ENCODE measurements at regions not wholly inside any gene's neighbourhood (a gene's known extent, or its start where the extent isn't known, plus 50 kb on each side); places are given as distances from the start of the nearest gene placed in this dataset.

DNA sequence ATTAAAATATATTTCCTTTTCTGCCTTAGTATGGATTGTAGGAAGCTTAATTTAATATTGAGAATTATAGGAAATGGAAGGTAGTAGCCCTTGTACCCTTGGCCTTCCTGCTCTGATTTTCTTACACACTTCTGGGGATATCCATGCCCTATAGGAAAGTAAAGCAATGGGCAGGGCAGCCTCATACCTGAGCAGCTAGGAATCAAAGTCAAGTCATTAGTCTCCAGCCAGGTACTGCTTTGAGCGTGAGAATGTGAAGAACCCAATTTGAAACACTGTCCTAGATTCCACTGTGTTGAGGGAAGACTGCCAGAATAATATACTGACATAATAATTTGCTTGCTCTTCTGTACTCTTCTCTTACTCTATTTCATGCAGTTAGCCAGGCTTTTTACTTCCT lies 51.0 kb upstream of the L3MBTL3 start:
- DNase-seq (ENCODE audit: low read depth), result no peak
- Histone ChIP-seq H3K9me3 (ENCODE audit: control insufficient read depth, low read length) (no peaks in the 10 kb centered on the region), H3K4me1 (ENCODE audit: control insufficient read depth, insufficient read depth, low read length) (no peaks in the 10 kb centered on the region), H3K4me3 (ENCODE audit: low read length) (no peak overlapping the region), H3K36me3 (ENCODE audit: control insufficient read depth, insufficient read depth, low read length, severe bottlenecking) (no peaks in the 10 kb centered on the region), H3K27me3 (replicated peaks; ENCODE audit: control insufficient read depth, insufficient read depth, low read length) (peaks cover 7% of the 10 kb centered on the region), H3K9ac (ENCODE audit: low read length) (no peak overlapping the region)

GRCh38 chr6:129966125-129966524 lies 52.3 kb upstream of the L3MBTL3 start:
- no peaks in the 10 kb centered on the region for H3K9me3 ChIP-seq (ENCODE audit: control insufficient read depth, low read length)
- no peak overlapping the region for H3K4me3 ChIP-seq (ENCODE audit: low read length)
- no peaks in the 10 kb centered on the region for H3K4me1 ChIP-seq (ENCODE audit: control insufficient read depth, insufficient read depth, low read length)
- H3K9ac ChIP-seq (ENCODE audit: low read length), result no peak overlapping the region
- H3K27me3 ChIP-seq (replicated peaks; ENCODE audit: control insufficient read depth, insufficient read depth, low read length), result peaks cover 7% of the 10 kb centered on the region
- H3K36me3 ChIP-seq (ENCODE audit: control insufficient read depth, insufficient read depth, low read length, severe bottlenecking), result no peaks in the 10 kb centered on the region
- peak; percentile 24 for DNase-seq (ENCODE audit: low read depth)

GRCh38 chr6:129965096-129965495 lies 53.3 kb upstream of the L3MBTL3 start:
- H3K9me3 ChIP-seq (ENCODE audit: control insufficient read depth, low read length), result no peaks in the 10 kb centered on the region
- H3K9ac ChIP-seq (ENCODE audit: low read length), result no peak overlapping the region
- no peaks in the 10 kb centered on the region for H3K4me1 ChIP-seq (ENCODE audit: control insufficient read depth, insufficient read depth, low read length)
- DNase-seq (ENCODE audit: low read depth), result no peak
- no peak overlapping the region for H3K4me3 ChIP-seq (ENCODE audit: low read length)
- peaks cover under 1% of the 10 kb centered on the region for H3K27me3 ChIP-seq (replicated peaks; ENCODE audit: control insufficient read depth, insufficient read depth, low read length)
- no peaks in the 10 kb centered on the region for H3K36me3 ChIP-seq (ENCODE audit: control insufficient read depth, insufficient read depth, low read length, severe bottlenecking)

- DNase-seq (ENCODE audit: low read depth), result no peak
- H3K4me1 ChIP-seq (ENCODE audit: control insufficient read depth, insufficient read depth, low read length), result no peaks in the 10 kb centered on the region
- H3K9ac ChIP-seq (ENCODE audit: low read length), result no peak overlapping the region
- H3K27me3 ChIP-seq (replicated peaks; ENCODE audit: control insufficient read depth, insufficient read depth, low read length), result no peaks in the 10 kb centered on the region
- H3K9me3 ChIP-seq (ENCODE audit: control insufficient read depth, low read length), result no peaks in the 10 kb centered on the region
- H3K36me3 ChIP-seq (ENCODE audit: control insufficient read depth, insufficient read depth, low read length, severe bottlenecking), result no peaks in the 10 kb centered on the region
- no peak overlapping the region for H3K4me3 ChIP-seq (ENCODE audit: low read length)
Observed at GRCh38 chr6:129959358-129959930, 58.9 kb upstream of the L3MBTL3 start.

- H3K27me3 ChIP-seq (replicated peaks; ENCODE audit: control insufficient read depth, insufficient read depth, low read length), result no peaks in the 10 kb centered on the region
- no peak overlapping the region for H3K4me3 ChIP-seq (ENCODE audit: low read length)
- H3K9ac ChIP-seq (ENCODE audit: low read length), result no peak overlapping the region
- no peaks in the 10 kb centered on the region for H3K36me3 ChIP-seq (ENCODE audit: control insufficient read depth, insufficient read depth, low read length, severe bottlenecking)
- H3K4me1 ChIP-seq (ENCODE audit: control insufficient read depth, insufficient read depth, low read length), result no peaks in the 10 kb centered on the region
- H3K9me3 ChIP-seq (ENCODE audit: control insufficient read depth, low read length), result no peaks in the 10 kb centered on the region
- DNase-seq (ENCODE audit: low read depth), result no peak
Observed at GRCh38 chr6:129957941-129958898, 60.2 kb upstream of the L3MBTL3 start.

DNA sequence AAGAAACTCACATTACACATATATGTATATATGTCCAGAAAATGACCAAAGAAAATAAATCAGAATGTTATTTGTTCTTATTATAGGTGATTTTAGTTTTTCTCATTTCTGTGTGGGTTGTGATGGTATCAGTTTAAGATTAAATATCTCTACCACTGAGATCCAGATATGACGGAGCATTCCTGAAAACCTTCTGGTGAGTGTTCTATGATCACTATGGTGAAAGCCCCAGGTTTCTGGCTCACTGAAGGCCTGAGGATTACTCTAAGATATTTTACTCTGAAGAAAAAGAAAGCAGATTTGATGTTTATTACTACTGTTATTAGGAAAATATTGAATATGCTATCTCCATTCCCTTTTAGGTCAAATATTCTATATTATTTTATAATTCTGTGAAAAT lies 62.8 kb upstream of the L3MBTL3 start:
- no peak overlapping the region for H3K9ac ChIP-seq (ENCODE audit: low read length)
- H3K36me3 ChIP-seq (ENCODE audit: control insufficient read depth, insufficient read depth, low read length, severe bottlenecking), result no peaks in the 10 kb centered on the region

GRCh38 chr6:129954749-129955431 lies 63.5 kb upstream of the L3MBTL3 start:
- no peak overlapping the region for H3K9ac ChIP-seq (ENCODE audit: low read length)
- no peak for DNase-seq (ENCODE audit: low read depth)
- H3K36me3 ChIP-seq (ENCODE audit: control insufficient read depth, insufficient read depth, low read length, severe bottlenecking), result no peaks in the 10 kb centered on the region
- no peaks in the 10 kb centered on the region for H3K9me3 ChIP-seq (ENCODE audit: control insufficient read depth, low read length)
- no peaks in the 10 kb centered on the region for H3K27me3 ChIP-seq (replicated peaks; ENCODE audit: control insufficient read depth, insufficient read depth, low read length)
- no peak overlapping the region for H3K4me3 ChIP-seq (ENCODE audit: low read length)
- no peaks in the 10 kb centered on the region for H3K4me1 ChIP-seq (ENCODE audit: control insufficient read depth, insufficient read depth, low read length)

More for the DNA sequence above, 62.8 kb upstream of the L3MBTL3 start:
- Histone ChIP-seq H3K9me3 (ENCODE audit: control insufficient read depth, low read length) (no peaks in the 10 kb centered on the region), H3K4me3 (ENCODE audit: low read length) (no peak overlapping the region), H3K27me3 (replicated peaks; ENCODE audit: control insufficient read depth, insufficient read depth, low read length) (no peaks in the 10 kb centered on the region), H3K4me1 (ENCODE audit: control insufficient read depth, insufficient read depth, low read length) (no peaks in the 10 kb centered on the region)
- DNase-seq (ENCODE audit: low read depth), result no peak

DNA sequence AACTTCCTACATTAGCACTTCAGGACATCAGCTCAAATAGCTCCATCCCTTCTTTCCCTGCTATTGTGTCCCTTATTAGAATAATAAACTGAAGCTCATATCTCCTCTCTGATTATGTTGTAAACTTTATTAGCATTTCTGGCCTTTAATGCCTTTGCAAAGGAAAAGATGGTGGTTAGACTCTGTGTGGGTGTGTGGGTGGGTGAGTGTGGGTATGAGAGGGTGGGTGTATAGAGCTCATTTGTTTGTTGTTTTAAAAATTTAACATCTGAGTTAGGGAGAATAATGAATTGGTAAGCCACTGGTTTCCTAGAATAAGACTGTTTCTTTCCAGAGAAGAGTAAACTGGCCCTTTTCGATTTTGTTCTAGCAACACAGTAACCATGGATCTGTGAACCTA lies 70.6 kb upstream of the L3MBTL3 start:
- Histone ChIP-seq H3K9ac (ENCODE audit: low read length) (no peak overlapping the region), H3K4me3 (ENCODE audit: low read length) (no peak overlapping the region), H3K9me3 (ENCODE audit: control insufficient read depth, low read length) (no peaks in the 10 kb centered on the region), H3K36me3 (ENCODE audit: control insufficient read depth, insufficient read depth, low read length, severe bottlenecking) (no peaks in the 10 kb centered on the region), H3K4me1 (ENCODE audit: control insufficient read depth, insufficient read depth, low read length) (no peaks in the 10 kb centered on the region), H3K27me3 (replicated peaks; ENCODE audit: control insufficient read depth, insufficient read depth, low read length) (no peaks in the 10 kb centered on the region)
- DNase-seq (ENCODE audit: low read depth), result no peak

- H3K4me1 ChIP-seq (ENCODE audit: control insufficient read depth, insufficient read depth, low read length), result no peaks in the 10 kb centered on the region
- no peak for DNase-seq (ENCODE audit: low read depth)
- no peaks in the 10 kb centered on the region for H3K27me3 ChIP-seq (replicated peaks; ENCODE audit: control insufficient read depth, insufficient read depth, low read length)
- H3K9me3 ChIP-seq (ENCODE audit: control insufficient read depth, low read length), result no peaks in the 10 kb centered on the region
- no peaks in the 10 kb centered on the region for H3K36me3 ChIP-seq (ENCODE audit: control insufficient read depth, insufficient read depth, low read length, severe bottlenecking)
- no peak overlapping the region for H3K9ac ChIP-seq (ENCODE audit: low read length)
- no peak overlapping the region for H3K4me3 ChIP-seq (ENCODE audit: low read length)
Observed at GRCh38 chr6:129946439-129947140, 71.8 kb upstream of the L3MBTL3 start.

DNA sequence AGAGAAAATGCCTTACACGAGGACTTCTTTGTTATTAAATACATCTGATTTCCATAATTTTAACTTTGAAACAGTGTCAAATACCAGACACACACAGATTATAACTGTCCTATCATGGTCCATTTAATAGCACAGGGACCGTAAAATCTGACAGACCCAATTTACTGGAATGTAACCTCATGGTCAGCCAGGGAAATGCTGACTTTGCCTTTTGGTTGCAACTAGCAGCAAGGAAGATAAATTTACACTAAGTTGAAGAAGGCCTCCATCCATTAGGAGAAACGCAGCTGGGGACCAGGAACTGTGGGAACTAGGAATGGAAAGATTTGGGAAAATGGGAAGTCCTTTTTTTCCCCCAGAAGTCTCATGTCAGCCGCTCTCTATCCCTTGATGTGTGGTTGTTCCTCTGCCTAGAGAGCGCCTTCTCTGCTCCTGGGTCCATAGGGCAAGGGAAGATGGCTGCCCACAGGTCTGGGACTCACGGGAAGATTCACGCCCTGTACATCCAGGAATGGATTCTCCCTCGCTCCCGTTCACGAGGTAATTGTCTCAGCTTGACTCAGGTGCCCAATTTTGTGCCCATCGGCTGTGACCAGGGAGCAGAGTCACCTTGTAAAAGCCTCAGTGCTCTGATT lies 74.6 kb upstream of the L3MBTL3 start:
- no peaks in the 10 kb centered on the region for H3K36me3 ChIP-seq (ENCODE audit: control insufficient read depth, insufficient read depth, low read length, severe bottlenecking)
- no peak for DNase-seq (ENCODE audit: low read depth)
- no peaks in the 10 kb centered on the region for H3K27me3 ChIP-seq (replicated peaks; ENCODE audit: control insufficient read depth, insufficient read depth, low read length)
- H3K9me3 ChIP-seq (ENCODE audit: control insufficient read depth, low read length), result no peaks in the 10 kb centered on the region
- no peak overlapping the region for H3K9ac ChIP-seq (ENCODE audit: low read length)
- no peaks in the 10 kb centered on the region for H3K4me1 ChIP-seq (ENCODE audit: control insufficient read depth, insufficient read depth, low read length)
- no peak overlapping the region for H3K4me3 ChIP-seq (ENCODE audit: low read length)
